Suppressor macrophage treated with lipopolysaccharide for 4 hours (primary cell): ENCODE measurements at regions not wholly inside any gene's neighbourhood (a gene's known extent, or its start where the extent isn't known, plus 50 kb on each side); places are given as distances from the start of the nearest gene placed in this dataset.
A peak's percentile ranks its signal among the peaks of the same experiment; 100 is the strongest.
"Not testable (repeated sequence)": the region's sequence is repeated elsewhere in the genome, so short reads cannot be mapped to it uniquely, and the experiment has no call there.

Experiments used
- DNase-seq: peaks from one replicate; pipeline ENCODE4 v3.0.0-alpha.2; 2020

DNA sequence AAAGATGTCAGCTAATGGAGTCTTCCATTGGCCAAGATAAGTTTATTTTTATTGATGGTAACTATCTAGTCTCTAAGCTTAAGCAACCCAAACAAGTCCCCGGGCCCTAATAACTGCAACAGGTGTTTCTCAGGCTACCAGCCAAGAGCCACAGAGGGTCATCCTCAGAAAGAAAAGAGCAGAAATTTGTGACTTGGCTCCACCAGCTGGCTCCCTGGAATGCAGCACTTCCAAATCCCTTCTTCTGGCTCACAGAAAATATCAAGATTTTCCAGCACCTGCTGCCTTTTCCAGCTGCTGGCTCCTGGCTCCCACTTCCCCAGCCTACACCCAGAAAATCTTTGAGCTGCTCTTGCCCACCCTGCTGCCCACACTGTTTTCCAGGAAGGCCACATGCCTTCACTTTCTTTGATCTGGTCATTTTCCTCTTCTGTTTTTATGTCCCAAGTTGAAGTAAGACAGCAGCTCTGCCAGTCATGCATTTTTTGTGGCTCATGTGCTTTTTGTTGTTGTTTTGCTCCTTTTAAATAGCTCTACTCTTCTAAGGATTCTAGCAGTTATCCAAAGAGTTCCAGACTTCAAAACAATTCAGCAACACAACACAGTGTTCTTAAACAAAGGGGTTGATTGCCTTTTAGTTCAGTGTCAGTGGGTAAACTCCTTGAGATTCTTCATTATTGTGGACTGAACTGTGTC, 151.0 kb upstream of the SMLR1 start:
- DNase-seq: no peak

DNA sequence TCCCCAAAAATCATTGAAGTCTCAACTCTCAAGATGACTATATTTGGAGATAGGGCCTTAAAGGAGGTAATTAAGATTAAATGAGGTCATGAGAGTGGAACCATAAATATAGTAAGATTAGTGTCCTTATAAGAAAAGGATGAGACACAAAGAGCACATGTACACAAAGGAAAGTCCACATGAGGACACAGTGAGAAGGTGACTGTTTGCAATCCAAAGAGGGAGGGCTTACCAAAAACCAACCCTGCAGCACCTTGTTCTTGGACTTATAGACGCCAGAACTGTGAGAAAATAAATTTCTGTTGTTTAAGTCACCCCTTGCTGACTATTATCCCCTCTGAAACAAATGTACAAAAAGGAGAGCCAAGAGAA, 150.4 kb upstream of the SMLR1 start:
- DNase-seq: no peak

DNA sequence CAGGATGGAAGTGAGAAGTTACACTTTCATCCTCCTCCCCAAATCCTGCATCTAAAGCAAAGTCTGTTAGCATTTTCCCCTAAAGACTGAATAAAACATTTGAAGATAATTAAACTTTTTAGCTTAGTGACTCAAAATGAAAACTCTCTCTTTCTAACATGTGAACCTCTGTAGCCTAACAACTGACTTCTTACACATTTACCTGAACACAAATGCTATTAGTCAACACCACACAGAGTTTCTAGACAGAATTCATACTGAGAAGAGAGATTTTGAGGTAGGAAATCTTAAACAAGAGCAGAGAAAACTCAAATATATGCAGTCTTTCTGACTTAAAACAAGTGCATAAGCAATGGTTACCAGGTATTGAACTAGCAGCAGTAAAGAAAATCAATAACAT, 149.9 kb upstream of the SMLR1 start:
- no peak for DNase-seq

DNA sequence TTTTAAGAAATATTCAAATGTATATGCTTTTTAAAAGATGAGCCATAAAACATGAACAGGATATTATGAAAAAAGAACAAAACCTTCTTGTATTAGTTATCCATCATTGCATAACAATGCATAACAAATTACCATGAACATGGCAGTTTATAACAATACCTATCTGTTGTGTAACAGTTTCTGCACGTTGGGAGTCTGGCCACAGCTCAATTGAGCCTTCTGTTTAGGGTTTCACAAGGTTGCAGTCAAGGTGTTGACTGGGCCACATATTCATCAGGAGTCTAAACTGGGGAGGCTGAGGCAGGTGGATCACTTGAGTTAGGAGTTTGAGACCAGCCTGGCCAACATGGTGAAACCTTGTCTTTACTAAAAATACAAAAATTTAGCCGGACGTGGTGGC, 149.4 kb upstream of the SMLR1 start:
- DNase-seq: no peak

DNA sequence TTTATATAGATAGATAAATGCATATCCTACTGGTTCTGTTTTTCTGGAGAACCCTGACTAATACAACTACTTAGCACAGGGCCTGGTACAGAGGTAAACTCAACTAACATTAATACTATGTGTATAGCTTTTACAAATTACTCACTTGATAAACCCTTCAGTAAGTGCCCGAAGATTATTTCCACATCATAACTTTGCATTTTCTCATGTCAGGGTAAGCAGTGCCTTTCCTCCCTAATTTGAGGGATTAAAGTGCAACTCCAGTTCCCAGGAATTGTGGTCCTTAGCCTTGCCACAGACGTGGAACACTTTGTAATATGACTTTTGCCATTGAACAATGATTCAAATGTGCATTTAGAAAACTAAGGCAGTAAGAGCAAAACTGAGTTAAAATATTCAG, 147.5 kb upstream of the SMLR1 start:
- DNase-seq: no peak

DNA sequence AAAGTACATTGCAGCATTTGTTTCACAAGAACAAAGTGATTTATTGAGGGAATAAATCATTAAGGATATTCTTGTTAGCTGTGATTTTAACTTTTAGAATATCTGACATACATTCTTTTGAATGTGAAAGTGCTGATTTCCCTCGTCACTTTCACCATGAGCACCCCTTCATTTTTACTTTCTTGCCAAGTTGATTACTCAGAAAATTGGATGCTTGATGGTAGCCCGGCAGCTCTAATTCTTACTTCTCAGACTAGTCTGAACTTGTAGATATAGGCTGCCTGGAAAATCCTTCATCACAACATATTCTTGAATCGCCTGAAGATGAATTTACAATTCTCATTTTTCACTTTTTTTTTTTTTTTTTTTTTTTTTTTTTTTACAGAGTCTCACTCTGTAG, 147.1 kb upstream of the SMLR1 start:
- DNase-seq: no peak

DNA sequence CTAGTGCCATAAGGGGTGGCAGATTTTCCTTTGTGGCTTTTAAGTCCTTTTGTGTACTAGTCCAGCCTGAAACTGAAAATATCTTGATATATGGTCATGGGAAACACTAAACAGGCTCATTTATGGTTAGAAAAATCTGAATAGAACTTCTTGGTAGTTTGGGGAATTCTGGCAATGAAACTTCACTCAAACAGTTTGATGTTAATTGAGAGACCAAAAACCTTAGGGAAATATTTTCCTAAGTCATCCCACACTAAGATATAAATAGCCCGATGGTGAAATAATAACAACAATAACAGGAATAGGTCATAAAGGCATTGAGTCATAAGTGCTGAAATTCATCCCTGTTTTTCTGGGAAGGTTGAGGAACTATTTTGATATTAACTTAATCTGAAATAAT, 146.2 kb upstream of the SMLR1 start:
- no peak for DNase-seq

DNA sequence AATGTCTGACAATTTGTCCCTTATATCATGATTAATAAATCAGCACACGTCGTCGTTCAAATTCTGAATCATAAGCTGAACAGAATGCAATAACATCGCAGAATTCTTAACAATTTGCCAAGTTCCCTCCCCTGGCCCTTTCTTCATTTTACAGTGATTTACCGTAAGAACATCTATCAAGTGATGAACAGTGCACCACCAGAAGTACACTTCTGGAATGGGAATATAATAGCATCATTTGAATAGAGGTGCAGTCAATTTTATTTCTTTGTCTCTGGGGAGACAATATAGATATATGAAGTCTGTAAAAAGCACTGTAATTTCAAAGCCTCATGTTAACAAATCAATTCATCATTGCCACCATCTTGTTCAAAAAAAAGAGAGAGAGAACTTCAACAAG, 145.1 kb upstream of the SMLR1 start:
- no peak for DNase-seq

DNA sequence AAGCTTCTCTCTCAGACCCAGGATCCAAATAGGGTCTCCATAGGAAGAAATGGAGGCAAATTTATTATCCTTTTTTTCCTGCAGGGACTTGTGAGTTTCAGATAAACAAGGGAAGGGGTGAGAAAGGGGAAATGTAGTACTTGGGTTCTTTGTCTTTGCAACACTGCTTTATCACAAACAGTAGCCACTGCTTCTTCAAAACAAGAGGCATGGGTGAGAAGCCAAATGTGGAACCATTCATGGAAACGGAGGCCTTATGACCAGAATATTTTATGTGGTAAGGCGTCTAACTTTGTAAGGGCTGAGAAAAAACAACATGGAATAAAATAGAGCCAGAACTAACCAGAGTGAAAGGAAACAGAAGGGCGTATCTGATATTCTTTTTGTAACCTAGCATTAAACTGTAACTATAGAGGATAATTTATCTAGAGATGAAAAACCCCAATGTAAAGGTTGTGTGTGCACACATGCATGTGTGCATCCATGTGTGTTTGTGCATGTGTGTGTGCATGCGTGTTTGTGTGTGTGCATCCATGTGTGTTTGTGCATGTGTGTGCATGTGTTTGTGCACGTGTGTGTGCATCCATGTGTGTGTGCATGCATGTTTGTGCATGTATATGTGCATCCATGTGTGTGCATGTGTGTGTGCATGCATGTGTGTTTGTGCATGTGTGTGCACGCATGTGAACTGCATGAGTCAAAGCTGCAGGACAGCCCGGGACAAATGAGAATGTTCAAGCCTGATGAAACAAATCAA, 143.3 kb upstream of the SMLR1 start:
- DNase-seq: no peak

DNA sequence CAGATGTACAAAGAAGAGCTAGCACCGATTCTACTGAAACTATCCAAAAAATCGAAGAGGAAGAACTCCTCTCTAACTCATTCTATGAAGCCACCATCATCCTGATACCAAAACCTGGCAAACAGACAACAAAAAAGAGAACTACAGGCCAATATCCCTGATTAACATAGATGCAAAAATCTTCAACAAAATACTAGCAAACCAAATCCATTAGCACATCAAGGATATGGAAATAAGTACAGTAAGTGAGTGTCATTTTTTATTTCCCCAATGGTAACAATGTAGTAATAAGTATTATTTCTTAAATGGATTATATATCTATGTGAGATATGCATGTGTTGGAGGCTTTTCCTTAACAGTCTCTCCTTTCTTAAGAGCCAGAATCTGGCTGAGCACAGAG, 134.5 kb upstream of the SMLR1 start:
- DNase-seq: no peak

DNA sequence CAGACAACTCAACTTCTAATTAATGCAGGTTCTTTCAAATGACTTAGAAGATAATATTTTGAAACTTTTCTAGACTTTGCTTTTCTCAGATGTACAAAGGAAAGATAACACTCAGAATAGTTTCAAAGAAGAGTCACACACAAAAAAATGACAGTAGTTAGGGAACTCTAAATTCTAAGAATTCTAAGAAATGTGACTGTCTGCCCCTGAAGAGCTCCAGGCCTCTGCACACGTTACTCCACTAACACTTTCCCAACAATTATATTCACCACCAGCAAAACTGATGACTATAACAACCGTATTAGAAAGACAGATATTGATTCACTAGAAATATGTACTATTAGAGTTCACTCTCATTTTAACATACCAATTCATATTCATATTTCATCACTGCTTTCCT, 133.3 kb upstream of the SMLR1 start:
- no peak for DNase-seq

DNA sequence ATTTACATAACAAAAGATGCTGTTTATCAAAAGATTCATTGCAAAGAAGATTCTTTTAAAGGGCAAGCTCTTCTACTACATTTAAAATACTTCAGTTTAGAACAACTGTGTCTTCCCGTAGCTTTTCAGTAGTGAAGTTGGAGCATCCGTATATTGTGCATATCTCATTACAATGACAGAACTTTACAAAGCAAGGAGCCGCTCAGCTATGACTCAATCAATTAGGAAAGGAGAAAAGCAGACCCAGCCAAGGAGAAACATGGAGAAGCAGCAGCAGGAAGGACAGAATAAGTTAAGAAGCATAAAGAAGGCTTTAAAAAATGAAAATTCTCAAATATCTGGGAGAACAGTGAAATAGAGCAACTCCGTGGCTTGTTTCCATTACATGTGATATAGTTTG, 132.6 kb upstream of the SMLR1 start:
- no peak for DNase-seq

DNA sequence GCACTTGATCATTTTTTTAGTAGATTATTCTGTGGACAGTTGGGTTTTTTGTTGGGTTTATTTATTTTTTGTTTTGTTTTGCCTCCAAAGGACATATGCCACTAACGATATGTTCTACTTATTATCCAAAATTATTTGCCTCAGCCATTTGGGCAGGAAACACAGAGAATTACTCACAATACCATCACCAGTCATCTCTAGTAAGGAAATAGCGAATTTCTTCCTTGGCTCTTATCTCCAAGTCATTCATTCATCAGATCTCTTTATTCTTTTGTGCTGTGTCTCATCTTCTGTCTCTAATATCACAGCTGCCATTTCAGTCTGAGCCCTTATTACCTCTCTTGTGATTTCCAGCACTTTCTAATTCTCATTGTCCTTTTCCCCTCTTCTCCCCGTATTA, 130.4 kb upstream of the SMLR1 start:
- DNase-seq: no peak

DNA sequence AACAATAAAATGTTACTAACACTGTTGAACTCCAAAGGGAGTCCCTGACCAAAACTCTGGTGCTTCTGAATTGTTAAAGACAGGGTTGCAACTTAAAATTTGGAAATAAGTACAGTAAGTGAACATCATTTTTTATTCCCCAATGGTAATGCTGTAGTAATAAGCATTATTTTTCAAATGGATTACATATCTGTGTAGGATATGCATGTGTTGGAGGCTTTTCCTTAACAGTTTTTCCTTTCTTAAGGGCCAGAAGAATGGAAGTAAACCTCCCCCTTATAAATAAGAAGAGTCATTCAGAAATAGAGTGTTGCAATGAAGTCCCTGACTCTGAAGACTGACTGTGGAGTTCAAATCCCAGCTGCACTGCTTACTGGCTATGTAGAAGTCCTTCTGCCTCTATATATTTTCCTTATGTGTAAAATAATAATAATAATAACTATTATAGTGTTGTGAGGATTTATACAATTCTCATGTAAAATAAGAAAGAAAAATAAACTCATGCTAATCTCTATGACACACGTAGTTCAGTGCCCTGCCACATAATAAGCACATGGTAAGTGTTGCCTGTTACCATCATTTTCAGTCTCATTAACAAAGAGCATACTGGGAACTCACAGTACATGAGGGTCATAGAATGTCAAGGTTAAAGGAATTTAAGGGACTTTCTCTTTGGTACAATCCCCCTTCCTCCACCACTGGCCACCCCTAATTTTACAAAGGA, 129.8 kb upstream of the SMLR1 start:
- DNase-seq: no peak

DNA sequence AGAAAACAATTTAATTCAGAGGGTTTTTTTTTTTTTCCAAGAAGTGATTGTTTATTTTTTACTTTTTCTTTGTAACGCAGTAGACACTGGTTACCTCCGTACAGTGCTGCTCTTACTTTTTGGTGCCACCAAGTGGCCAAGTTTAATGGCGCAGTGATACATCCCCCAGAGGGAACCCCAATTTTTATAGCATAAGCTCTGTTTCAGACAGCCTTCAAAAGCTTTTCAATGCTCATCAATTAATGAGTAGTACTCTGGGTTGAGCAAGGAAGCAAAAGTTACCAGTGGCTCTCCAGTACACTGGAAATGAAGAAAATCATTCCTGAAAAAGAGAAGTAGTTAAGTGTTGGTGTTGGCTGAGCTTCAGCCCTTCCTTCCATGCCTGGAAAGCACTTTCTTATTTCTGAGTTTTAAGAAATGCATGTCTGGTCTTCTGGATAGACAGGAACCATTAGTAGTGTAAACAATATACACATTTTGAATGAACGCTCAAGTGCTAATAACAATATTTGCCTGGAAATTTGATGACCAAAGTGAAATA, 129.1 kb upstream of the SMLR1 start:
- DNase-seq: peak; percentile 37

DNA sequence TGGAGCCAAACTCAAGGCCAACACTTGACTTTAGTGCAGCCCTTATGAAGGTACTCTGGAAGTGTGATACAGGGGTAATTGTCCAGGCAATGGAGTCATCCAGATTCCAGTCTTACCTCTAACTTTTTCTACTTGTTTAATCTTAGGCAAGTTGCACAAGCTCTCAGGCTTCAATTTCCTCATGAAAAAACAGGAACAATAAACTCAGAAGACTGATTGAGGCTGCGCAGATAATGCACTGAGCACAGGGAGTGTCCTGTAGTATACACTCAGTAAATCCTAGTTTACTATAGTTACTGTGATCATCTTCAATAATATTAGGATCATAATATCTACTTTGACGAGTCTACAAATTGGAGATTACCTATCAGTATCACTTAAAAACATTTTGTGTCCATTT, 127.5 kb upstream of the SMLR1 start:
- no peak for DNase-seq

DNA sequence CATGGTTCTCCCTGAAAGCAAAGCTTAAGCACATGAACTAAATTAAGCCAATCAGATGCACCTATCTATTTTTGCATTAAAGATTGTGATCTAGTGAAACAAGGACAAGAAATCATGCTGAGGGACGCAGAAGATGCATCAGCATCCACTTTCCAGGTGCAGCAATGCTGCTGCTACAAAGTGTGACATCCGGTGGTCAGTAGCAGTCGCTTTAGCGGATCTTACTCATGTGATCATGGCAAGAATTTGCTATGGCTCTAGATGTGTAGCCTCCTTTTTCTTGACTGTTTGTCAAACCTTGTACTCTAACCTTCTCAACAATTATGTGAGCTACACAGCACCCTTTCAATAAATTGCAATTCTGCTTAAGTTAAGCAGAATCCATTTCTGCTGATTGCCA, 126.8 kb upstream of the SMLR1 start:
- no peak for DNase-seq

DNA sequence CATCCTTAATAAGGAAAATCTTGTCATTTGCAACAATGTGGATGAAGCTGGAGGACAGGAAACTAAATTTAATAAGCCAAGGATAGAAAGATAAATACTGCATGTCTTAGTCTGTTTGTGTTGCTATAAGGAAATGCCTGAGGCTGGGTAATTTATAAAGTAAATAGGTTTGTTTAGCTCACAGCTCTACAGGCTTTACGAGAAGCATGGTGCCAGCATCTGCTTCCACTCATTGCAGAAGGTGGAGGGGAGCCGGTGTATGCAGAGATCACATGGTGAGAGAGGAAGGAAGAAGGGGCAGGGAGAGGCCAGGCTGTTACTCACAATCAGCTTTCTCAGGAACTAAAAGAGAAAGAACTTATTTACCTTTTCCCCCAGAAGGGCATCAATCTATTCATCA, 118.9 kb upstream of the SMLR1 start:
- DNase-seq: no peak

DNA sequence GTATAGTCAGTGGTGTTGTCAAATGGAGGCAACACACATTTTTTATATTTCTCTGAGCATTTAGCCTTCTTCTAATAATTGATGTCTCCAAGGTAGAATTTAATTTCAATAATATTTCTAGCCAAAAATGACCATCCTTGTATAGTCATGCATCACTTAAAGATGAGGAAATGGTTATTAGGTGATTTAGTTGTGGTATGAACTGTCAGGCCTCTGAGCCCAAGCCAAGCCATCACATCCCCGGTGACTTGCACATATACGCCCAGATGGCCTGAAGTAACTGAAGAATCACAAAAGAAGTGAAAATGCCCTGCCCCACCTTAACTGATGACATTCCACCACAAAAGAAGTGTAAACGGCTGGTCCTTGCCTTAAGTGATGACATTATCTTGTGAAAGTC, 115.6 kb upstream of the SMLR1 start:
- DNase-seq: not testable (repeated sequence)

DNA sequence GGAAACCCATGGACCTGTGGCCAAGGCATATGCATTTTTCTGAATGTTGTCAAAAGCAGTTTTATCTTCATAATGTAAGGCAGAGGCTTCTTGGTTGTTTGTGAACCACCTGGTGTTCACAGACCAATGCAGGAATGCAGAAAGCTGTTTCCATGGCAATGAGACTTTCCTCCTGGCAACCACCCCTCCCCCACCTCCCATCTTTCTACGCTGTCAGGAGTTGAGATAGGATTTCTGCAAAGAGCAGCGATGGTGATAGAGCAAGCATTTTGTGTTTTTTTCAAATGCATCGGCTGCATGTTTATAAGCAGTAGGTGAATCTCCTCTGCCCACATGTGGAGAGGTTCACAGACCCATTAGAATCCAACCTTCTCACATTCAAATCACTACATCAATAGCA, 114.1 kb upstream of the SMLR1 start:
- DNase-seq: no peak

DNA sequence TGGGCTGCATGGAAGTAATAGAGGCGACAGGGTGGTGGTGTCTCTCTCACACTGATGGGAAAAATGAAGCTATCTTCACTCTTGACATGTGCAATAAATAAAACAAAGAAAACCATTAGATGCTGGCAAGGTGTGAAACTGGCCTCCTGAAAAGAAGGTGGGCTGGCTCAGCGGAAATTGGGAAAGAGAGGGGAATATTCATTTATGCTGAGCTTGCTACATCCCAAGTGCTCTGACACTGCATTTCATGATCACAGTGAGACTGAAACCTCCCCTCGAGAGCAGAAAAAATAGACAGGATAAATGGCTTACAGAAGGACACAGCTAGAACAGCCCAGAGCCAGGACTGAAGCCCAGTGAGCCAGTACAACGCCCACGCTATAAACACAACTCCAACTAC, 112.1 kb upstream of the SMLR1 start:
- no peak for DNase-seq

DNA sequence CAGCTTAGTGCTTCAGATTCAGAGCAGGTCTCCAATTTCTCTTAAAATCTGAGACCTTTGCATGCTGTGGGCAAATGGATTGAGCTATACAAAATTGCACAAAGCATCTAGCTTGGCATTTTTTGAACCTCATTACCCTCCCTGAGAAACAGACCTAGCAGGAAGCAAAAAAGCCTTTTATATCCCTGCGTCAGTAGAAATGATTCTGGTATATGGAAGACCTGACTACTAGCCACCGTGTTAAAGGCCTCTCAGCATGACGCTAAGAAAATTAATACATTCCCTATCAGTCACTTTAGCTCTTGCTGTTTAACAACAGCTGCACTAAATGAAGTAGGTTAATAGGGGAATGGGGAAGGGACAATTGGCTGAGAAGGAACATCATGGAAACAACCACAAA, 110.7 kb upstream of the SMLR1 start:
- no peak for DNase-seq

DNA sequence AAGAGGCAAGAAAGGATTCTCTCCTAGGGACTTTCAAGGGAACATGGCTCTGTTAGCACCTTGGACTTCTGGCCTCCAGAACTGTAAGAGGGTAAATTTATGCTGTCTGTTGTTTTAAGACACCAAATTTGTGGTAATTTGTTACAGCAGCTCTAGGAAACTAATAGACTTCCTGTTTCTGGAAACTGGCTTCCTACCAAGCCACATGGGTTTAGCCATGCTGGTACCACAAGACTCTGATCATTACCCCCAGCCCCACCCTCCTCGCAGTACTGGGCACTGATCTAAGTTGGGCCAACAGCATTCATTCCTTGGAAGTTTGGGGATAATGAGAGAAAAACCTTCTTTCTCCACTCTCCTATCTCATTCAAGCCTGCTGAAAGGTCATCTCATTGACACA, 109.5 kb upstream of the SMLR1 start:
- no peak for DNase-seq

DNA sequence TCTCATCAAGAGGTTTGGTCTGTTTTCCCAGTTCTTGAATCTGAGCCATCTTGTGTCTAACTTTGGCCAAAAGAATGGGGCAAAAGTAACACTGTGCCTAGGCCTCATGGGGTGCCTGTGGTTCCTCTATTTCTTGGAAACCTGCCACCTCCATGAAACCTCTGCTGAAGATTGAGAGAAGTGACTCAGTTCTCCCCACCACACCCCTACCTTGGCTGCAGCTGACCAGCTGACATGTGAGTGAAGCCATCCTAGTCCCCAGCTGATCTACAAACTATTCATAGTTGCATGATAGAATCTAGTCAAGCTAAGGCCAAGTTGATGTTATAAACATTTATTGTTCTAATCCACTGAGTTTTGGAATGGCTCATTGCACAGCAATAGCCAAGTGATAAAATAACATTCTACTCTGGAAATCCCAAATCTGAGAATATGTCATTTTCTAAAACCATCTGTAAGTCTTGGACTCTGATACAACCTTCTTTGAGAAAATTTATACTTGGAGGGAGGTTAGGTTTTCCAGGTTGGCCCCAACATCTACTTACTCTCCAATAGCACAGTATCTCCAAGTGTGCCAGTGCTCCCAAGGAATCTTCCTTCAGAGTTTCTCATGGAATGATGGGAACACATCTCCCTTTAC, 107.0 kb upstream of the SMLR1 start:
- DNase-seq: no peak
